HG03442 (cell line): ENCODE measurements at regions not wholly inside any gene's neighbourhood (a gene's known extent, or its start where the extent isn't known, plus 50 kb on each side); places are given as distances from the start of the nearest gene placed in this dataset.

Source experiments
- ATAC-seq: cut with Tn5 transposase; IDR thresholded peaks from one replicate; pipeline ENCODE4 v1.9.1; 2021; ENCODE audit warnings: mild to moderate bottlenecking, moderate library complexity; ENCODE audit not compliant: unreplicated experiment

GRCh38 chr3:94179059-94179458 lies 116.2 kb downstream of the NSUN3 start:
- ATAC-seq = no peak

- ATAC-seq = no peak
Measured at GRCh38 chr3:94183551-94183950, 120.7 kb downstream of the NSUN3 start.

- ATAC-seq = no peak
Measured at GRCh38 chr3:94184781-94185180, 121.9 kb downstream of the NSUN3 start.

GRCh38 chr3:94185753-94186152 lies 122.9 kb downstream of the NSUN3 start:
- ATAC-seq = no peak

- ATAC-seq = no peak
Measured at GRCh38 chr3:94187697-94188096, 124.8 kb downstream of the NSUN3 start.

GRCh38 chr3:94195381-94195780 lies 132.5 kb downstream of the NSUN3 start:
- ATAC-seq = no peak

- no peak for ATAC-seq
Measured at GRCh38 chr3:94206291-94206690, 143.4 kb downstream of the NSUN3 start.

GRCh38 chr3:94210256-94210655 lies 147.4 kb downstream of the NSUN3 start:
- no peak for ATAC-seq

- no peak for ATAC-seq
Measured at GRCh38 chr3:94217406-94217805, 154.5 kb downstream of the NSUN3 start.

- no peak for ATAC-seq
Measured at GRCh38 chr3:94220426-94220825, 157.6 kb downstream of the NSUN3 start.

GRCh38 chr3:94221829-94222228 lies 159.0 kb downstream of the NSUN3 start:
- ATAC-seq = no peak

GRCh38 chr3:94225148-94225865 lies 162.4 kb downstream of the NSUN3 start:
- no peak for ATAC-seq

- no peak for ATAC-seq
Measured at GRCh38 chr3:94226078-94226477, 163.2 kb downstream of the NSUN3 start.

GRCh38 chr3:94232921-94233320 lies 170.1 kb downstream of the NSUN3 start:
- no peak for ATAC-seq

GRCh38 chr3:94234177-94234788 lies 171.4 kb downstream of the NSUN3 start:
- peak; percentile 79 for ATAC-seq

- ATAC-seq = no peak
Measured at GRCh38 chr3:94241986-94242385, 179.1 kb downstream of the NSUN3 start.

- ATAC-seq = no peak
Measured at GRCh38 chr3:94246171-94246570, 183.3 kb downstream of the NSUN3 start.

- ATAC-seq = no peak
Measured at GRCh38 chr3:94248042-94248441, 185.2 kb downstream of the NSUN3 start.

- ATAC-seq = peak; percentile 86
Measured at GRCh38 chr3:94249491-94250079, 186.7 kb downstream of the NSUN3 start.

GRCh38 chr3:94251566-94251965 lies 188.7 kb downstream of the NSUN3 start:
- ATAC-seq = no peak

GRCh38 chr3:94252316-94252715 lies 189.5 kb downstream of the NSUN3 start:
- no peak for ATAC-seq
